ENCODE measurements at regions not wholly inside any gene's neighbourhood (a gene's known extent, or its start where the extent isn't known, plus 50 kb on each side); places are given as distances from the start of the nearest gene placed in this dataset.
"Not testable (repeated sequence)": the region's sequence is repeated elsewhere in the genome, so short reads cannot be mapped to it uniquely, and the experiment has no call there.

GRCh38 chr4:72677265-72677664 is 108.2 kb upstream of the ADAMTS3 start:
- no peaks in the 10 kb centered on the region for H3K9me3 ChIP-seq (ENCODE audit: insufficient read depth, low read depth, low read length)
- no peak overlapping the region for H3K4me3 ChIP-seq (ENCODE audit: low read length)
- H3K27me3 ChIP-seq (ENCODE audit: insufficient read depth, low read length): no peaks in the 10 kb centered on the region
- H3K9ac ChIP-seq (ENCODE audit: low read depth, low read length): no peak overlapping the region
- WGBS: 92% methylated on average over 4 of the region's 4 CpGs
- H3K36me3 ChIP-seq (ENCODE audit: insufficient read depth, low read length): no peaks in the 10 kb centered on the region
- no peaks in the 10 kb centered on the region for H3K4me1 ChIP-seq (ENCODE audit: insufficient read depth, low read length)
- H3K27ac ChIP-seq (ENCODE audit: low read depth, low read length): no peak overlapping the region

- peaks cover 6% of the 10 kb centered on the region for H3K4me1 ChIP-seq (ENCODE audit: insufficient read depth, low read length)
- no peak overlapping the region for H3K27ac ChIP-seq (ENCODE audit: low read depth, low read length)
- 100% methylated on average over 1 of the region's 3 CpGs for WGBS
- H3K27me3 ChIP-seq (ENCODE audit: insufficient read depth, low read length): no peaks in the 10 kb centered on the region
- no peak overlapping the region for H3K9ac ChIP-seq (ENCODE audit: low read depth, low read length)
- no peaks in the 10 kb centered on the region for H3K36me3 ChIP-seq (ENCODE audit: insufficient read depth, low read length)
- H3K4me3 ChIP-seq (ENCODE audit: low read length): no peak overlapping the region
- H3K9me3 ChIP-seq (ENCODE audit: insufficient read depth, low read depth, low read length): no peaks in the 10 kb centered on the region
Observed at GRCh38 chr4:72671980-72672379, 103.0 kb upstream of the ADAMTS3 start.

GRCh38 chr4:72670521-72670920 is 101.5 kb upstream of the ADAMTS3 start:
- no peak overlapping the region for H3K27ac ChIP-seq (ENCODE audit: low read depth, low read length)
- 94% methylated on average over 4 of the region's 4 CpGs for WGBS

GRCh38 chr4:72666910-72667309 is 97.9 kb upstream of the ADAMTS3 start:
- WGBS: 93% methylated on average over 9 of the region's 9 CpGs
- Histone ChIP-seq H3K9ac (ENCODE audit: low read depth, low read length) (no peak overlapping the region), H3K9me3 (ENCODE audit: insufficient read depth, low read depth, low read length) (no peaks in the 10 kb centered on the region), H3K27me3 (ENCODE audit: insufficient read depth, low read length) (no peaks in the 10 kb centered on the region), H3K4me1 (ENCODE audit: insufficient read depth, low read length) (peaks cover 51% of the 10 kb centered on the region), H3K27ac (ENCODE audit: low read depth, low read length) (no peak overlapping the region), H3K4me3 (ENCODE audit: low read length) (peak overlapping the region; percentile 2; the same call in 1 of the 2 replicates), H3K36me3 (ENCODE audit: insufficient read depth, low read length) (no peaks in the 10 kb centered on the region)

More at GRCh38 chr4:72670521-72670920, 101.5 kb upstream of the ADAMTS3 start:
- Histone ChIP-seq H3K4me1 (ENCODE audit: insufficient read depth, low read length) (peaks cover 18% of the 10 kb centered on the region), H3K4me3 (ENCODE audit: low read length) (no peak overlapping the region), H3K27me3 (ENCODE audit: insufficient read depth, low read length) (no peaks in the 10 kb centered on the region), H3K9ac (ENCODE audit: low read depth, low read length) (no peak overlapping the region), H3K36me3 (ENCODE audit: insufficient read depth, low read length) (no peaks in the 10 kb centered on the region), H3K9me3 (ENCODE audit: insufficient read depth, low read depth, low read length) (no peaks in the 10 kb centered on the region)

- H3K4me1 ChIP-seq (ENCODE audit: insufficient read depth, low read length): peaks cover 51% of the 10 kb centered on the region
- no peak overlapping the region; the same call in 1 of the 2 replicates for H3K27ac ChIP-seq (ENCODE audit: low read depth, low read length)
- no peaks in the 10 kb centered on the region for H3K27me3 ChIP-seq (ENCODE audit: insufficient read depth, low read length)
- 80% methylated on average over 2 of the region's 3 CpGs for WGBS
- no peak overlapping the region for H3K4me3 ChIP-seq (ENCODE audit: low read length)
- H3K9me3 ChIP-seq (ENCODE audit: insufficient read depth, low read depth, low read length): no peaks in the 10 kb centered on the region
- no peaks in the 10 kb centered on the region for H3K36me3 ChIP-seq (ENCODE audit: insufficient read depth, low read length)
- H3K9ac ChIP-seq (ENCODE audit: low read depth, low read length): no peak overlapping the region; the same call in 1 of the 2 replicates
Observed at GRCh38 chr4:72665171-72665968, 96.3 kb upstream of the ADAMTS3 start.

GRCh38 chr4:72663828-72664227 is 94.8 kb upstream of the ADAMTS3 start:
- Histone ChIP-seq H3K27ac (ENCODE audit: low read depth, low read length) (peak overlapping the region; percentile 58), H3K9me3 (ENCODE audit: insufficient read depth, low read depth, low read length) (no peaks in the 10 kb centered on the region), H3K4me3 (ENCODE audit: low read length) (no peak overlapping the region)

GRCh38 chr4:72661830-72662229 is 92.8 kb upstream of the ADAMTS3 start:
- H3K4me3 ChIP-seq (ENCODE audit: low read length): no peak overlapping the region

More at GRCh38 chr4:72663828-72664227, 94.8 kb upstream of the ADAMTS3 start:
- Histone ChIP-seq H3K4me1 (ENCODE audit: insufficient read depth, low read length) (peaks cover 51% of the 10 kb centered on the region), H3K36me3 (ENCODE audit: insufficient read depth, low read length) (no peaks in the 10 kb centered on the region), H3K9ac (ENCODE audit: low read depth, low read length) (no peak overlapping the region), H3K27me3 (ENCODE audit: insufficient read depth, low read length) (no peaks in the 10 kb centered on the region)
- WGBS: 44% methylated on average over 4 of the region's 4 CpGs

GRCh38 chr4:72641611-72642010 is 72.6 kb upstream of the ADAMTS3 start:
- H3K4me3 ChIP-seq (ENCODE audit: low read length): no peak overlapping the region
- no peak overlapping the region for H3K9ac ChIP-seq (ENCODE audit: low read depth, low read length)
- 96% methylated on average over 1 of the region's 2 CpGs for WGBS

More at GRCh38 chr4:72661830-72662229, 92.8 kb upstream of the ADAMTS3 start:
- Histone ChIP-seq H3K4me1 (ENCODE audit: insufficient read depth, low read length) (peaks cover 45% of the 10 kb centered on the region), H3K36me3 (ENCODE audit: insufficient read depth, low read length) (no peaks in the 10 kb centered on the region), H3K9me3 (ENCODE audit: insufficient read depth, low read depth, low read length) (no peaks in the 10 kb centered on the region), H3K27ac (ENCODE audit: low read depth, low read length) (no peak overlapping the region), H3K9ac (ENCODE audit: low read depth, low read length) (no peak overlapping the region), H3K27me3 (ENCODE audit: insufficient read depth, low read length) (no peaks in the 10 kb centered on the region)
- 93% methylated on average over 1 of the region's 1 CpG for WGBS

GRCh38 chr4:72636866-72637265 is 67.8 kb upstream of the ADAMTS3 start:
- H3K9ac ChIP-seq (ENCODE audit: low read depth, low read length); H3K27ac ChIP-seq (ENCODE audit: low read depth, low read length); H3K4me1 ChIP-seq (ENCODE audit: insufficient read depth, low read length); H3K36me3 ChIP-seq (ENCODE audit: insufficient read depth, low read length); H3K4me3 ChIP-seq (ENCODE audit: low read length); H3K27me3 ChIP-seq (ENCODE audit: insufficient read depth, low read length); H3K9me3 ChIP-seq (ENCODE audit: insufficient read depth, low read depth, low read length): not testable (repeated sequence)
- 96% methylated on average over 10 of the region's 10 CpGs for WGBS

More at GRCh38 chr4:72641611-72642010, 72.6 kb upstream of the ADAMTS3 start:
- no peak overlapping the region for H3K27ac ChIP-seq (ENCODE audit: low read depth, low read length)
- H3K9me3 ChIP-seq (ENCODE audit: insufficient read depth, low read depth, low read length): peaks cover 7% of the 10 kb centered on the region
- no peaks in the 10 kb centered on the region for H3K36me3 ChIP-seq (ENCODE audit: insufficient read depth, low read length)
- H3K27me3 ChIP-seq (ENCODE audit: insufficient read depth, low read length): no peaks in the 10 kb centered on the region
- no peaks in the 10 kb centered on the region for H3K4me1 ChIP-seq (ENCODE audit: insufficient read depth, low read length)

GRCh38 chr4:72635931-72636330 is 66.9 kb upstream of the ADAMTS3 start:
- not testable (repeated sequence) for H3K4me1 ChIP-seq (ENCODE audit: insufficient read depth, low read length); H3K9ac ChIP-seq (ENCODE audit: low read depth, low read length); H3K36me3 ChIP-seq (ENCODE audit: insufficient read depth, low read length); H3K27me3 ChIP-seq (ENCODE audit: insufficient read depth, low read length); H3K27ac ChIP-seq (ENCODE audit: low read depth, low read length); H3K4me3 ChIP-seq (ENCODE audit: low read length)
- WGBS: 95% methylated on average over 6 of the region's 6 CpGs
- peaks cover 15% of the 10 kb centered on the region for H3K9me3 ChIP-seq (ENCODE audit: insufficient read depth, low read depth, low read length)

GRCh38 chr4:72632253-72632652 is 63.2 kb upstream of the ADAMTS3 start:
- WGBS: 91% methylated on average over 7 of the region's 7 CpGs
- not testable (repeated sequence) for H3K4me1 ChIP-seq (ENCODE audit: insufficient read depth, low read length); H3K4me3 ChIP-seq (ENCODE audit: low read length); H3K36me3 ChIP-seq (ENCODE audit: insufficient read depth, low read length); H3K27me3 ChIP-seq (ENCODE audit: insufficient read depth, low read length); H3K27ac ChIP-seq (ENCODE audit: low read depth, low read length); H3K9ac ChIP-seq (ENCODE audit: low read depth, low read length)
- H3K9me3 ChIP-seq (ENCODE audit: insufficient read depth, low read depth, low read length): peaks cover 22% of the 10 kb centered on the region
